ENCODE measurements at regions not wholly inside any gene's neighbourhood (a gene's known extent, or its start where the extent isn't known, plus 50 kb on each side); places are given as distances from the start of the nearest gene placed in this dataset.

GRCh38 chr4:60089546-60090273 is 1110.4 kb upstream of the ADGRL3 start:
- Histone ChIP-seq H4K8ac (replicated peaks; ENCODE audit: insufficient read length, low read depth, low read length) (no peak overlapping the region), H4K91ac (ENCODE audit: insufficient read length, low read depth, low read length) (no peak overlapping the region), H4K5ac (ENCODE audit: insufficient read length, low read depth, low read length) (no peak overlapping the region), H3K9me3 (ENCODE audit: control insufficient read depth, low read depth, low read length) (no peaks in the 10 kb centered on the region), H3K4me2 (ENCODE audit: insufficient read depth, insufficient read length, low read length) (peak overlapping the region; percentile 31), H2BK15ac (ENCODE audit: low read depth, low read length) (no peak overlapping the region), H3K4me1 (ENCODE audit: insufficient read depth, low read length) (no peaks in the 10 kb centered on the region; the same call in 1 of the 2 replicates), H2BK5ac (ENCODE audit: insufficient read length, low read length) (no peak overlapping the region), H3K79me1 (ENCODE audit: insufficient read depth, low read depth, low read length, poor library complexity, severe bottlenecking) (no peaks in the 10 kb centered on the region), H3K79me2 (ENCODE audit: insufficient read depth, low read length) (no peaks in the 10 kb centered on the region), H3K18ac (ENCODE audit: insufficient read length, low read depth, low read length) (no peak overlapping the region), H2BK12ac (ENCODE audit: insufficient read length, low read depth, low read length) (no peak overlapping the region), H2AK5ac (ENCODE audit: insufficient read length, low read length) (no peak overlapping the region), H3K27me3 (ENCODE audit: insufficient read depth, low read length) (no peaks in the 10 kb centered on the region), H2AFZ (ENCODE audit: low read length) (no peak overlapping the region), H3K56ac (ENCODE audit: insufficient read length, low read depth, low read length) (no peak overlapping the region), H4K20me1 (ENCODE audit: control insufficient read depth, insufficient read depth, insufficient read length) (no peaks in the 10 kb centered on the region), H3K14ac (ENCODE audit: insufficient read depth, low read length) (no peak overlapping the region), H2BK120ac (ENCODE audit: low read depth, low read length, poor library complexity, severe bottlenecking) (no peak overlapping the region), H3K27ac (ENCODE audit: insufficient read length, low read depth, low read length) (peak overlapping the region; percentile 65), H2BK20ac (ENCODE audit: low read depth, low read length, poor library complexity, severe bottlenecking) (no peak overlapping the region), H3T11ph (ENCODE audit: low read length) (no peak overlapping the region), H3K4ac (ENCODE audit: low read depth, low read length) (no peak overlapping the region), H3K23ac (ENCODE audit: insufficient read length, low read depth, low read length) (no peak overlapping the region), H3K23me2 (ENCODE audit: insufficient read length, low read depth, low read length, poor library complexity, severe bottlenecking) (no peaks in the 10 kb centered on the region), H3K9ac (ENCODE audit: extremely low read depth, insufficient read length, low read length) (no peak overlapping the region)
- Mint-ChIP-seq H3K4me3 (peak overlapping the region in 1 of 2 experiments; percentile 1; a peak in 2 of 5 replicates), H3K27me3 (ENCODE audit: low read depth) (no peaks in the 10 kb centered on the region), H3K4me1 (peaks cover 16 to 18% of the 10 kb centered on the region in 2 experiments), H3K27ac (peak overlapping the region; percentile 41 to 95 (median 88); a peak in 6 of 7 replicates), H3K36me3 (ENCODE audit: insufficient read depth in 1 of 3, low read depth in 3 of 3) (peaks cover 0 to 2% (median 0%) of the 10 kb centered on the region in 3 experiments; a peak in 2 of 7 replicates), H3K9me3 (peaks cover 0 to 2% of the 10 kb centered on the region in 2 experiments; a peak in 1 of 5 replicates)
- DNase-seq: no peak
- WGBS (ENCODE audit: extremely low coverage, insufficient read length, low lambda C conversion rate): no CpG with 5 or more reads among the region's 3 CpGs
- TF ChIP-seq, protein P1, sequence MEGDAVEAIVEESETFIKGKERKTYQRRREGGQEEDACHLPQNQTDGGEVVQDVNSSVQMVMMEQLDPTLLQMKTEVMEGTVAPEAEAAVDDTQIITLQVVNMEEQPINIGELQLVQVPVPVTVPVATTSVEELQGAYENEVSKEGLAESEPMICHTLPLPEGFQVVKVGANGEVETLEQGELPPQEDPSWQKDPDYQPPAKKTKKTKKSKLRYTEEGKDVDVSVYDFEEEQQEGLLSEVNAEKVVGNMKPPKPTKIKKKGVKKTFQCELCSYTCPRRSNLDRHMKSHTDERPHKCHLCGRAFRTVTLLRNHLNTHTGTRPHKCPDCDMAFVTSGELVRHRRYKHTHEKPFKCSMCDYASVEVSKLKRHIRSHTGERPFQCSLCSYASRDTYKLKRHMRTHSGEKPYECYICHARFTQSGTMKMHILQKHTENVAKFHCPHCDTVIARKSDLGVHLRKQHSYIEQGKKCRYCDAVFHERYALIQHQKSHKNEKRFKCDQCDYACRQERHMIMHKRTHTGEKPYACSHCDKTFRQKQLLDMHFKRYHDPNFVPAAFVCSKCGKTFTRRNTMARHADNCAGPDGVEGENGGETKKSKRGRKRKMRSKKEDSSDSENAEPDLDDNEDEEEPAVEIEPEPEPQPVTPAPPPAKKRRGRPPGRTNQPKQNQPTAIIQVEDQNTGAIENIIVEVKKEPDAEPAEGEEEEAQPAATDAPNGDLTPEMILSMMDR (conservative IDR thresholded peaks at IDR 0.05): 0 out of 3 replicates have a peak, but pooled peaks have one; percentile 10

Data from H9 (cell line).